HepG2 (cell line): ENCODE measurements at regions not wholly inside any gene's neighbourhood (a gene's known extent, or its start where the extent isn't known, plus 50 kb on each side); places are given as distances from the start of the nearest gene placed in this dataset.

Source experiments
- ATAD3A ChIP-seq: sonication (generic); formaldehyde crosslinking; IDR thresholded peaks from 2 replicates; pipeline ENCODE4 v1.4.0; 2020; ENCODE audit warnings: missing genetic modification reagents
- EP300 ChIP-seq, 3 experiments: sonication (generic) in 1 of 3; formaldehyde crosslinking in 1 of 3; IDR thresholded peaks; 2 replicates each; pipeline versions ENCODE4 v1.5.1 to v1.6.1; 2011 to 2020; ENCODE audit warnings: low read depth in 2 of 3, low read length in 2 of 3, borderline replicate concordance in 1 of 3, improper control_type of control experiment in 1 of 3, mild to moderate bottlenecking in 1 of 3, missing genetic modification reagents in 1 of 3, moderate library complexity in 1 of 3
- HMG20B ChIP-seq: conservative IDR thresholded peaks from 2 replicates; pipeline ENCODE4 v1.6.1; 2016; ENCODE audit warnings: missing genetic modification reagents, missing compliant biosample characterization
- HNRNPK ChIP-seq: fragments of 200-400 bp; formaldehyde crosslinking; IDR thresholded peaks from 2 replicates; pipeline ENCODE4 v1.6.1; 2018; ENCODE audit warnings: low read length, low read depth, moderate library complexity, mild to moderate bottlenecking; ENCODE audit not compliant: poor library complexity, severe bottlenecking
- MED8 ChIP-seq: sonication (generic); formaldehyde crosslinking; IDR thresholded peaks from 2 replicates; pipeline ENCODE4 v1.8.1; 2023; ENCODE audit warnings: mild to moderate bottlenecking, missing genetic modification reagents; ENCODE audit not compliant: insufficient replicate concordance
- RBM39 ChIP-seq: fragments of 200-400 bp; formaldehyde crosslinking; IDR thresholded peaks from one replicate; pipeline ENCODE4 v1.6.1; 2018; ENCODE audit warnings: antibody characterized with exemption, mild to moderate bottlenecking, low read depth, low read length; ENCODE audit not compliant: poor library complexity, severe bottlenecking
- RORA ChIP-seq: sonication (generic); formaldehyde crosslinking; IDR thresholded peaks from 2 replicates; pipeline ENCODE4 v1.5.0; 2020; ENCODE audit warnings: mild to moderate bottlenecking, missing genetic modification reagents, moderate library complexity
- SIN3B ChIP-seq: fragments of 150-350 bp; IDR thresholded peaks from 2 replicates; pipeline ENCODE4 v1.6.1; 2014; ENCODE audit warnings: low read length
- TBX2 ChIP-seq: sonication (generic); formaldehyde crosslinking; IDR thresholded peaks from 2 replicates; pipeline ENCODE4 v1.5.0; 2020; ENCODE audit warnings: missing genetic modification reagents, mild to moderate bottlenecking, borderline replicate concordance
- TRIM24 ChIP-seq: sonication (generic); formaldehyde crosslinking; IDR thresholded peaks from 2 replicates; pipeline ENCODE4 v1.8.0; 2022; ENCODE audit warnings: mild to moderate bottlenecking, missing genetic modification reagents
- YEATS4 ChIP-seq: sonication (generic); formaldehyde crosslinking; IDR thresholded peaks from 2 replicates; pipeline ENCODE4 v1.4.0; 2020; ENCODE audit warnings: missing genetic modification reagents, borderline replicate concordance
- ZNF24 ChIP-seq: fragments of 450-650 bp; IDR thresholded peaks from 2 replicates; pipeline ENCODE4 v1.6.1; 2017; ENCODE audit warnings: antibody characterized with exemption, mild to moderate bottlenecking
- ZNF546 ChIP-seq: sonication (generic); formaldehyde crosslinking; conservative IDR thresholded peaks from 2 replicates; pipeline ENCODE4 v1.8.1; 2023; ENCODE audit warnings: mild to moderate bottlenecking, missing genetic modification reagents
- ZNF550 ChIP-seq: sonication (generic); formaldehyde crosslinking; IDR thresholded peaks from 2 replicates; pipeline ENCODE4 v1.4.0; 2020; ENCODE audit warnings: mild to moderate bottlenecking, missing genetic modification reagents, borderline replicate concordance
- ZNF891 ChIP-seq: sonication (generic); formaldehyde crosslinking; IDR thresholded peaks from 2 replicates; pipeline ENCODE4 v1.5.0; 2020; ENCODE audit warnings: mild to moderate bottlenecking, missing genetic modification reagents
- TF ChIP-seq, protein P1 (sequence below): sonication (generic); formaldehyde crosslinking; conservative IDR thresholded peaks from 2 replicates; pipeline ENCODE4 v1.8.0; 2022; ENCODE audit warnings: missing genetic modification reagents
- TF ChIP-seq, protein P2 (sequence below): sonication (generic); formaldehyde crosslinking; IDR thresholded peaks from 2 replicates; pipeline ENCODE4 v1.4.0; 2020; ENCODE audit warnings: mild to moderate bottlenecking, missing genetic modification reagents
- TF ChIP-seq, protein P3 (sequence below): IDR thresholded peaks from 2 replicates; pipeline ENCODE4 v1.6.1; 2012; ENCODE audit warnings: inconsistent platforms

GRCh38 chrX:2608638-2609430, 82.3 kb upstream of the CD99 start (continued):
- no peak; the same call in none of the 2 replicates for TF ChIP-seq TBX2 (CRISPR knock-in tag)
- TF ChIP-seq ZNF550 (CRISPR knock-in tag) = no peak
- peak; percentile 18 for TF ChIP-seq MED8 (CRISPR knock-in tag)
- TF ChIP-seq RBM39 = peak; percentile 60
- peak; percentile 77; the same call in 1 of the 2 replicates for TF ChIP-seq ZNF546
- peak; percentile 75 for TF ChIP-seq HNRNPK
- TF ChIP-seq, protein P1, sequence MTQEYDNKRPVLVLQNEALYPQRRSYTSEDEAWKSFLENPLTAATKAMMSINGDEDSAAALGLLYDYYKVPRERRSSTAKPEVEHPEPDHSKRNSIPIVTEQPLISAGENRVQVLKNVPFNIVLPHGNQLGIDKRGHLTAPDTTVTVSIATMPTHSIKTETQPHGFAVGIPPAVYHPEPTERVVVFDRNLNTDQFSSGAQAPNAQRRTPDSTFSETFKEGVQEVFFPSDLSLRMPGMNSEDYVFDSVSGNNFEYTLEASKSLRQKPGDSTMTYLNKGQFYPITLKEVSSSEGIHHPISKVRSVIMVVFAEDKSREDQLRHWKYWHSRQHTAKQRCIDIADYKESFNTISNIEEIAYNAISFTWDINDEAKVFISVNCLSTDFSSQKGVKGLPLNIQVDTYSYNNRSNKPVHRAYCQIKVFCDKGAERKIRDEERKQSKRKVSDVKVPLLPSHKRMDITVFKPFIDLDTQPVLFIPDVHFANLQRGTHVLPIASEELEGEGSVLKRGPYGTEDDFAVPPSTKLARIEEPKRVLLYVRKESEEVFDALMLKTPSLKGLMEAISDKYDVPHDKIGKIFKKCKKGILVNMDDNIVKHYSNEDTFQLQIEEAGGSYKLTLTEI (CRISPR knock-in tag) = no peak
- TF ChIP-seq HMG20B (CRISPR knock-in tag) = no peak
- no peak for TF ChIP-seq TRIM24 (CRISPR knock-in tag)
- TF ChIP-seq ZNF891 (CRISPR knock-in tag) = peak; percentile 64; the same call in 1 of the 2 replicates
- no peak for TF ChIP-seq ATAD3A (CRISPR knock-in tag)
- TF ChIP-seq, protein P2, sequence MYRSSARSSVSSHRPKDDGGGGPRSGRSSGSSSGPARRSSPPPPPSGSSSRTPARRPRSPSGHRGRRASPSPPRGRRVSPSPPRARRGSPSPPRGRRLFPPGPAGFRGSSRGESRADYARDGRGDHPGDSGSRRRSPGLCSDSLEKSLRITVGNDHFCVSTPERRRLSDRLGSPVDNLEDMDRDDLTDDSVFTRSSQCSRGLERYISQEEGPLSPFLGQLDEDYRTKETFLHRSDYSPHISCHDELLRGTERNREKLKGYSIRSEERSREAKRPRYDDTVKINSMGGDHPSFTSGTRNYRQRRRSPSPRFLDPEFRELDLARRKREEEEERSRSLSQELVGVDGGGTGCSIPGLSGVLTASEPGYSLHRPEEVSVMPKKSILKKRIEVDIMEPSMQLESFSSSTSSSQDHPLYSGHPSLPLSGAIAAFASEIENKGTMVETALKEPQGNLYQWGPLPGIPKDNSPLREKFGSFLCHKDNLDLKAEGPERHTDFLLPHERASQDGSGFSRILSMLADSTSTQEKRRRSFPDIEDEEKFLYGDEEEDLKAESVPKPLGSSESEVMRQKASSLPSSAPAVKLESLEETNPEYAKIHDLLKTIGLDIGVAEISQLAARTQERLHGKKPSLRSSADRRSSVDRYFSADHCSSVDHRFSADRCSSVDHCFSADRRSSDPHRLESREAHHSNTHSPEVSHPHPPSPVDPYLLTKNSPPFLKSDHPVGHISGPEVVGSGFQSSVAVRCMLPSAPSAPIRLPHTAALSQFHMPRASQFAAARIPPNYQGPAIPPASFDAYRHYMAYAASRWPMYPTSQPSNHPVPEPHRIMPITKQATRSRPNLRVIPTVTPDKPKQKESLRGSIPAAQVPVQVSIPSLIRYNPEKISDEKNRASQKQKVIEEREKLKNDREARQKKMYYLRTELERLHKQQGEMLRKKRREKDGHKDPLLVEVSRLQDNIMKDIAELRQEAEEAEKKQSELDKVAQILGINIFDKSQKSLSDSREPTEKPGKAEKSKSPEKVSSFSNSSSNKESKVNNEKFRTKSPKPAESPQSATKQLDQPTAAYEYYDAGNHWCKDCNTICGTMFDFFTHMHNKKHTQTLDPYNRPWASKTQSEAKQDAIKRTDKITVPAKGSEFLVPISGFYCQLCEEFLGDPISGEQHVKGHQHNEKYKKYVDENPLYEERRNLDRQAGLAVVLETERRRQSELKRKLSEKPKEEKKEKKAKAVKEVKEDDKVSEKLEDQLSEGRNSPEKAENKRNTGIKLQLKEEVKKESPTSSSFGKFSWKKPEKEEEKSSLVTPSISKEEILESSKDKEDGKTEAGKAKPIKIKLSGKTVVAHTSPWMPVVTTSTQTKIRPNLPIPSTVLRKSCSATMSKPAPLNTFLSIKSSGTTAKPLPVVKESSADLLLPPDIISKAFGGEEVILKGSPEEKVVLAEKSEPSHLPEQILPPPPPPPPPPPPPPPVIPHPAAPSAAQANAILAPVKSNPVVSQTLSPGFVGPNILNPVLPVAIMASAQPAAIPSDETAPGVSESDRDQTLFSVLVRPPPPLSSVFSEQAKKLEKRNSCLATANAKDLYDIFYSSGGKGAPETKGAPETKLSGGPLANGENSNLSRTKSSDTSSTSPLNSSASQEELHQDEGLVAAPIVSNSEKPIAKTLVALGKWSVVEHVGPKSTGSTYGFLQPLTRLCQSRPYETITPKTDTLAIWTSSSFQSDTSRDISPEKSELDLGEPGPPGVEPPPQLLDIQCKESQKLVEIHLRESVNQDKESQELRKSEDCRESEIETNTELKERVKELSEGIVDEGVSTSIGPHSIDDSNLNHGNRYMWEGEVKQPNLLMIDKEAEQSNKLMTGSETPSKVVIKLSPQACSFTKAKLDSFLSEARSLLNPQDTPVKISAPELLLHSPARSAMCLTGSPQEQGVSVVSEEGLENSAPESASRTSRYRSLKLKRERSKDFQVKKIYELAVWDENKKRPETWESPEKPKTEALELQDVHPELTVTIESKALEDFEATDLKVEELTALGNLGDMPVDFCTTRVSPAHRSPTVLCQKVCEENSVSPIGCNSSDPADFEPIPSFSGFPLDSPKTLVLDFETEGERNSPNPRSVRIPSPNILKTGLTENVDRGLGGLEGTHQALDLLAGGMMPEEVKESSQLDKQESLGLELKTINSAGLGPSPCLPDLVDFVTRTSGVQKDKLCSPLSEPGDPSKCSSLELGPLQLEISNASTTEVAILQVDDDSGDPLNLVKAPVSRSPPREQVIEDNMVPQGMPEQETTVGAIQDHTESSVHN (CRISPR knock-in tag) = peak; percentile 16; the same call in 1 of the 2 replicates
- TF ChIP-seq, protein P3, sequence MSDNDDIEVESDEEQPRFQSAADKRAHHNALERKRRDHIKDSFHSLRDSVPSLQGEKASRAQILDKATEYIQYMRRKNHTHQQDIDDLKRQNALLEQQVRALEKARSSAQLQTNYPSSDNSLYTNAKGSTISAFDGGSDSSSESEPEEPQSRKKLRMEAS = 0 out of 2 replicates have a peak, but pooled peaks have one; percentile 46
- TF ChIP-seq EP300 (IDR thresholded peaks at IDR 0.05; ENCODE audit: low read depth in 2 of 2, low read length in 2 of 2) = no peak; a peak in 1 of 4 replicates
- TF ChIP-seq EP300 (CRISPR knock-in tag; IDR thresholded peaks at IDR 0.05; ENCODE audit: borderline replicate concordance) = no peak
- TF ChIP-seq ZNF24 = no peak
- TF ChIP-seq YEATS4 (CRISPR knock-in tag) = peak; percentile 53; the same call in 1 of the 2 replicates
- no peak for TF ChIP-seq SIN3B
- TF ChIP-seq RORA = no peak
